GM12891 (cell line): ENCODE measurements at regions not wholly inside any gene's neighbourhood (a gene's known extent, or its start where the extent isn't known, plus 50 kb on each side); places are given as distances from the start of the nearest gene placed in this dataset.

Experiments
- PAX5 ChIP-seq: IDR thresholded peaks from 2 replicates; pipeline ENCODE4 v1.6.1; 2011; ENCODE audit warnings: low read length, moderate library complexity, mild to moderate bottlenecking; ENCODE audit not compliant: insufficient read depth, severe bottlenecking
- POLR2A ChIP-seq: IDR thresholded peaks from 2 replicates; pipeline ENCODE4 v1.6.1; 2011; ENCODE audit warnings: low read depth, low read length, control low read depth
- POLR2AphosphoS5 ChIP-seq: IDR thresholded peaks from 2 replicates; pipeline ENCODE4 v1.6.1; 2011; ENCODE audit warnings: low read depth, low read length, control low read depth
- POU2F2 ChIP-seq: IDR thresholded peaks from 2 replicates; pipeline ENCODE4 v1.6.1; 2011; ENCODE audit warnings: low read depth, mild to moderate bottlenecking, control low read depth, low read length, moderate library complexity
- TAF1 ChIP-seq: IDR thresholded peaks from 2 replicates; pipeline ENCODE4 v1.6.1; 2011; ENCODE audit warnings: low read depth, low read length, control low read depth

DNA sequence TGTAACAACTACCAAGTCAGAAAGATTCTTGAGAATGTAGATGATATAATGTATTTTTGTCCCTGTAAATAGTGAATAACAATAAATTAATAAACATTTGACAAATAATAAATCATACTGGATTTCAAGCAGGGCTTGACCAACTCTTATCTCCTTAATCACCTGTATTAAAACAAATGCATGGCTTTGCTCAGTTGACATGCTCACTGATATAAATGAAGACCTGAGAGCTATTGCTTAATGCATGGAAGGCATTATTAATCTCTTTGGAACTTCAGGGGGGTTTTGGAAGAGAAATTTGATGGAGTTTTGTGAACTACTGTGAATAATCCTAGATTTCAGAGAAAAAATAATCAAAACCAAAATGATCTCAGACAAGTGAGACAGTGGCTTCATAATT, 1420.4 kb upstream of the TENM4 start:
- no peak for TF ChIP-seq POLR2A
- no peak for TF ChIP-seq POLR2AphosphoS5
- no peak for TF ChIP-seq TAF1
- TF ChIP-seq PAX5: no peak
- no peak for TF ChIP-seq POU2F2
